Gastrocnemius medialis (tissue), 4 donors: ENCODE measurements at regions not wholly inside any gene's neighbourhood (a gene's known extent, or its start where the extent isn't known, plus 50 kb on each side); places are given as distances from the start of the nearest gene placed in this dataset.

Experiments
- ATAC-seq, 2 donors: fragments of 150-250 bp; one replicate each; pipeline ENCODE4 v1.9.1; 2016
- DNase-seq, 2 donors: peaks; one replicate each; pipeline ENCODE4 v3.0.0-alpha.2; 2019
- H3K27ac ChIP-seq, 4 donors: fragments of 200-600 bp; sonication (generic); 1 replicate in 1 of 4; 2 replicates in 3 of 4; pipeline ENCODE4 v1.5.1; 2016 to 2018; ENCODE audit warnings: mild to moderate bottlenecking in 2 of 4, moderate library complexity in 1 of 4
- H3K27me3 ChIP-seq, 3 donors: fragments of 200-600 bp; sonication (generic) in 2 of 3; 1 replicate in 1 of 3; 2 replicates in 2 of 3; pipeline versions ENCODE4 v1.5.1 to v1.6.0; 2016 to 2019; ENCODE audit warnings: mild to moderate bottlenecking in 1 of 3, moderate library complexity in 1 of 3
- H3K36me3 ChIP-seq, 2 donors: fragments of 200-600 bp; sonication (generic) in 1 of 2; one replicate each; pipeline ENCODE4 v1.5.1; 2017 to 2018
- H3K4me1 ChIP-seq, 2 donors: fragments of 200-600 bp; sonication (generic) in 1 of 2; one replicate each; pipeline ENCODE4 v1.5.1; 2016 to 2017; ENCODE audit warnings: mild to moderate bottlenecking in 2 of 2
- H3K4me3 ChIP-seq, 4 donors: fragments of 200-600 bp; sonication (generic) in 3 of 4; 1 replicate in 1 of 4; 2 replicates in 3 of 4; pipeline ENCODE4 v1.5.1; 2016 to 2019; ENCODE audit warnings: mild to moderate bottlenecking in 2 of 4
- H3K9me3 ChIP-seq, 3 donors: fragments of 200-600 bp; sonication (generic) in 2 of 3; 1 replicate in 1 of 3; 2 replicates in 2 of 3; pipeline ENCODE4 v1.5.1; 2016 to 2019
- POLR2A ChIP-seq, 2 donors: fragments of 450-650 bp; IDR thresholded peaks; one replicate each; pipeline ENCODE4 v1.6.1; 2017; ENCODE audit warnings: antibody characterized with exemption in 2 of 2, mild to moderate bottlenecking in 2 of 2, moderate library complexity in 2 of 2
- in situ Hi-C, 4 donors: fragments of 200-750 bp; cut with MboI; loops; one replicate each; pipeline versions ENCODE4 v1.15.0 to v1.8.0; 2017; ENCODE audit warnings: low sequenced_read_pairs in 4 of 4
- intact Hi-C: fragments of 100-400 bp; cut with DNase I; formaldehyde crosslinking; loops from one replicate; pipeline ENCODE4 v1.15.1; 2023; ENCODE audit warnings: low total_unique reads
- TF ChIP-seq, protein P1 (sequence below), 5 experiments: fragments of 450-650 bp in 3 of 5; fragments of 200-600 bp in 2 of 5; sonication (generic) in 2 of 5; IDR thresholded peaks in 4 of 5; conservative IDR thresholded peaks in 1 of 5; 1 replicate in 4 of 5; 2 replicates in 1 of 5; pipeline ENCODE4 v1.5.1; 2016 to 2019; ENCODE audit warnings: antibody characterized with exemption in 5 of 5, mild to moderate bottlenecking in 3 of 5, moderate library complexity in 3 of 5

DNA sequence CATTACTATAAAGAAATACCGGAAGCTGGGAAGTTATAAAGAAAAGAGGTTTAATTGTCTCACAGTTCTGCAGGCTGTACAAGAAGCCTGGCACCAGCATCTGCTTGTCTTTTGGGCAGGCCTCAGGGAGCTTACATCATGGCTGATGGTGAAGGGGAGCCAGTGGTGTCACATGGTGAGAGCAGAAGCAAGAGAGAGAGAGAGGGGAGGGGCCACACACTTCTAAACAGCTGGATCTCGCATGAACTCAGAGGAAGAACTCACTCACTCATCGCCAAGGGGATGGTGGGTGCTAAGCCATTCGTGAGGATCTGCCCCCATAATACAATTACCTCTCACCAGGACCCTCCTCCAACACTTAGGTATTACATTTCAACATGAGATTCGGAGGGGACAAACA is 51.8 kb upstream of the ANKRD34C start:
- intact Hi-C loops: no loop called here
- Histone ChIP-seq H3K4me3 (no peak overlapping the region), H3K9me3 (no peaks in the 10 kb centered on the region), H3K27ac (no peak overlapping the region), H3K27me3 (no peaks in the 10 kb centered on the region), H3K4me1 (no peaks in the 10 kb centered on the region), H3K36me3 (no peaks in the 10 kb centered on the region)
- in situ Hi-C loops: no loop called here
- ATAC-seq (no peak), DNase-seq (no peak)
- TF ChIP-seq, protein P1, sequence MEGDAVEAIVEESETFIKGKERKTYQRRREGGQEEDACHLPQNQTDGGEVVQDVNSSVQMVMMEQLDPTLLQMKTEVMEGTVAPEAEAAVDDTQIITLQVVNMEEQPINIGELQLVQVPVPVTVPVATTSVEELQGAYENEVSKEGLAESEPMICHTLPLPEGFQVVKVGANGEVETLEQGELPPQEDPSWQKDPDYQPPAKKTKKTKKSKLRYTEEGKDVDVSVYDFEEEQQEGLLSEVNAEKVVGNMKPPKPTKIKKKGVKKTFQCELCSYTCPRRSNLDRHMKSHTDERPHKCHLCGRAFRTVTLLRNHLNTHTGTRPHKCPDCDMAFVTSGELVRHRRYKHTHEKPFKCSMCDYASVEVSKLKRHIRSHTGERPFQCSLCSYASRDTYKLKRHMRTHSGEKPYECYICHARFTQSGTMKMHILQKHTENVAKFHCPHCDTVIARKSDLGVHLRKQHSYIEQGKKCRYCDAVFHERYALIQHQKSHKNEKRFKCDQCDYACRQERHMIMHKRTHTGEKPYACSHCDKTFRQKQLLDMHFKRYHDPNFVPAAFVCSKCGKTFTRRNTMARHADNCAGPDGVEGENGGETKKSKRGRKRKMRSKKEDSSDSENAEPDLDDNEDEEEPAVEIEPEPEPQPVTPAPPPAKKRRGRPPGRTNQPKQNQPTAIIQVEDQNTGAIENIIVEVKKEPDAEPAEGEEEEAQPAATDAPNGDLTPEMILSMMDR (IDR thresholded peaks at IDR 0.05 in 4 of 5, conservative IDR thresholded peaks at IDR 0.05 in 1 of 5): no peak
- TF ChIP-seq POLR2A (IDR thresholded peaks at IDR 0.05): no peak

DNA sequence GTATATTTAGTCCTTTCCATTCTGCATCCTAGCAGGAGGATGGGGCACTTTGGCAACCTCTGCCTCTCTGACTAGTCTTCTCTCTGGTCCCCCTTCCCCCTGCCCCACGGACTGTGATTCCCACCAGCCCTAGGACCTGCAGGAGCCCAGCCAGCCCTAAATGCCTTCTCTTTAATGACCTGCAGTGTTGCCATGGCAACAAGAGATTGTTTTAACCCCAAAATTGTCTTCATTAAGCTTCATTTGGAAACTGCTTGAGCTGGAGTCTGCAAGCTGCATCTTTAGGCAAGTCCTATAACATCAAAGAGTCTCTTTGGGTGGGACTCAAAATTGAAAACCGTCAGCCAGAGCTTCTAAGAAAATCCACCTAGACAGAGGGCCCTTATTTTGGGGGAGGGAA is 59.7 kb upstream of the ANKRD34C start:
- no peak for ATAC-seq
- in situ Hi-C loops: no loop called here
- H3K4me1 ChIP-seq: no peaks in the 10 kb centered on the region

DNA sequence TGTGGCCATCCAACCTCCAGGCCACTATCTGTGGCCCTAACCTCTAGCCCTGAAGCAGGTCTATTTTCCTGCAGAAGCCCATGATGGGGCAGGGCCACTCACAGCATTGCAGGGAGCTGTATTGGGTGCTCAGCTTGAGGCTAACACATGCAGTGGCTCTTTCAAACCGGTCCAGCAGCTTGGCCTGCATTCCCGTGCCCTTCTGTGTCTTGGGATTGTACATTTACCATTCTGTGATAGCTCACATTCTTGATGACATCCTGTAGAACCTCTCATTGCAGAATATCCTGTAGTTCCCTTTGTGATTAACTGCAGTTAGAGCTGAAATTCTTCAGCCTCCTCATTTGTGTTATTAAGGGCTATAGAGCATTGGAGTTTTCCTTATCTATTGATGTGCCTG is 60.8 kb upstream of the ANKRD34C start:
- in situ Hi-C loops (no loop called here), intact Hi-C loops (no loop called here)
- H3K36me3 ChIP-seq: no peaks in the 10 kb centered on the region
- DNase-seq (no peak), ATAC-seq (no peak)
- peaks cover 0 to 3% (median 0%) of the 10 kb centered on the region in 3 donors for H3K27me3 ChIP-seq
- H3K4me3 ChIP-seq: no peak overlapping the region
- H3K27ac ChIP-seq: no peak overlapping the region
- H3K4me1 ChIP-seq: no peaks in the 10 kb centered on the region
- H3K9me3 ChIP-seq: no peaks in the 10 kb centered on the region
- TF ChIP-seq, protein P1 (IDR thresholded peaks at IDR 0.05 in 4 of 5, conservative IDR thresholded peaks at IDR 0.05 in 1 of 5): no peak
- no peak for TF ChIP-seq POLR2A (IDR thresholded peaks at IDR 0.05)

More for the DNA sequence above, 59.7 kb upstream of the ANKRD34C start:
- intact Hi-C loops: no loop called here
- no peak for DNase-seq
- TF ChIP-seq, protein P1 (IDR thresholded peaks at IDR 0.05 in 4 of 5, conservative IDR thresholded peaks at IDR 0.05 in 1 of 5): no peak
- no peak for TF ChIP-seq POLR2A (IDR thresholded peaks at IDR 0.05)
- Histone ChIP-seq H3K4me3 (no peak overlapping the region), H3K27me3 (no peaks in the 10 kb centered on the region), H3K36me3 (no peaks in the 10 kb centered on the region), H3K9me3 (no peaks in the 10 kb centered on the region), H3K27ac (no peak overlapping the region)

GRCh38 chr15:79219393-79220056 is 63.0 kb upstream of the ANKRD34C start:
- no peak overlapping the region for H3K4me3 ChIP-seq
- H3K36me3 ChIP-seq: no peaks in the 10 kb centered on the region
- DNase-seq (no peak), ATAC-seq (no peak)
- H3K27me3 ChIP-seq: peaks cover 0 to 3% (median 3%) of the 10 kb centered on the region in 3 donors
- intact Hi-C loops (no loop called here), in situ Hi-C loops (no loop called here)
- TF ChIP-seq, protein P1 (IDR thresholded peaks at IDR 0.05 in 4 of 5, conservative IDR thresholded peaks at IDR 0.05 in 1 of 5): no peak
- no peak for TF ChIP-seq POLR2A (IDR thresholded peaks at IDR 0.05)
- no peaks in the 10 kb centered on the region for H3K9me3 ChIP-seq
- no peaks in the 10 kb centered on the region for H3K4me1 ChIP-seq
- H3K27ac ChIP-seq: no peak overlapping the region
